GM13976 (cell line): ENCODE measurements at regions not wholly inside any gene's neighbourhood (a gene's known extent, or its start where the extent isn't known, plus 50 kb on each side); places are given as distances from the start of the nearest gene placed in this dataset.
"Not testable (repeated sequence)": the region's sequence is repeated elsewhere in the genome, so short reads cannot be mapped to it uniquely, and the experiment has no call there.

ENCODE experiments used
- DNase-seq: peaks from one replicate; pipeline ENCODE4 v3.0.0; 2012; ENCODE audit warnings: low spot score
- in situ Hi-C: fragments of 300-500 bp; cut with MboI; formaldehyde crosslinking; loops from one replicate; pipeline ENCODE4 v1.12.0; 2022; ENCODE audit warnings: low sequenced_read_pairs, mixed read lengths, inconsistent platforms; ENCODE audit not compliant: unreplicated experiment
- TF ChIP-seq, protein P1 (sequence below): IDR thresholded peaks from 2 replicates; pipeline ENCODE4 v1.5.1; 2012; ENCODE audit warnings: borderline replicate concordance, mild to moderate bottlenecking; ENCODE audit not compliant: insufficient read depth; ENCODE audit errors: extremely low read depth, missing control alignments, control extremely low read depth

DNA sequence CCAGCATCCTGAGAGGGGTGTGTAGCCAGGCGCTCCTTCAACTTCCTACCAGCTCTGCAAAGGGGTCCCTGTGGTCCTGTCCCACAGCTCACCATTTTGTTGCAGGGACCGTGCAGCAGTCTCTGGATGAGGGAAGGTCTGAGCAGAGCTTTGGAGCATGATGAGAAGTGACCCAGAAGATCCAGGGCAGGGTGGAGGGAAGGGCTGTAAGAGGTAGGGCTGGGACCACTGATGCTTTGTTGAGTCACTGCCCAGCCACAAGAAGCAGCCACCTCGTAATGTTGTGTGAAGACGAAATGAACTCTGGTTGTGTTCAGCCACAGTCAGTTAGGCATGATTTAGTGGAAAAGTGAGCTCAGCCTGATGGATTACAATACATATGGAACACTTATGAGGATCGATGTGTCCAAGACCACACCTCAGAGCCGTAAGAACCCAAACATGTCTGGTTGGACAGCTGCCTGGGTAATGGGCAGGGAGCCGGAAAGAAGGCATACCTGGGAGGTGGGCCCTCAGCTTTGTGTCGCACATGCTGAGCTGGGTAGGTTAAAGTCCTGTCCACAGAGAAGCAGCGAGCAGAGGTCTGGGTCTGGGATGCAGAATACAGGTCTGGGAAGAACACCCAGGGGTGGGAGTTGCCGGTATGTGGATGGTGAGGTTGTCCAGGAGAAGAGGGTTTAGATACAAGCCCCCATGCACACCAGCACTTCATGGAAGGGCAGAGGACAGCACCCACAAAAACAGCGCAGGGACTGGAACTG lies 250.1 kb downstream of the GADD45G start:
- TF ChIP-seq, protein P1, sequence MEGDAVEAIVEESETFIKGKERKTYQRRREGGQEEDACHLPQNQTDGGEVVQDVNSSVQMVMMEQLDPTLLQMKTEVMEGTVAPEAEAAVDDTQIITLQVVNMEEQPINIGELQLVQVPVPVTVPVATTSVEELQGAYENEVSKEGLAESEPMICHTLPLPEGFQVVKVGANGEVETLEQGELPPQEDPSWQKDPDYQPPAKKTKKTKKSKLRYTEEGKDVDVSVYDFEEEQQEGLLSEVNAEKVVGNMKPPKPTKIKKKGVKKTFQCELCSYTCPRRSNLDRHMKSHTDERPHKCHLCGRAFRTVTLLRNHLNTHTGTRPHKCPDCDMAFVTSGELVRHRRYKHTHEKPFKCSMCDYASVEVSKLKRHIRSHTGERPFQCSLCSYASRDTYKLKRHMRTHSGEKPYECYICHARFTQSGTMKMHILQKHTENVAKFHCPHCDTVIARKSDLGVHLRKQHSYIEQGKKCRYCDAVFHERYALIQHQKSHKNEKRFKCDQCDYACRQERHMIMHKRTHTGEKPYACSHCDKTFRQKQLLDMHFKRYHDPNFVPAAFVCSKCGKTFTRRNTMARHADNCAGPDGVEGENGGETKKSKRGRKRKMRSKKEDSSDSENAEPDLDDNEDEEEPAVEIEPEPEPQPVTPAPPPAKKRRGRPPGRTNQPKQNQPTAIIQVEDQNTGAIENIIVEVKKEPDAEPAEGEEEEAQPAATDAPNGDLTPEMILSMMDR, result no peak
- in situ Hi-C loops, result no loop called here
- no peak for DNase-seq

DNA sequence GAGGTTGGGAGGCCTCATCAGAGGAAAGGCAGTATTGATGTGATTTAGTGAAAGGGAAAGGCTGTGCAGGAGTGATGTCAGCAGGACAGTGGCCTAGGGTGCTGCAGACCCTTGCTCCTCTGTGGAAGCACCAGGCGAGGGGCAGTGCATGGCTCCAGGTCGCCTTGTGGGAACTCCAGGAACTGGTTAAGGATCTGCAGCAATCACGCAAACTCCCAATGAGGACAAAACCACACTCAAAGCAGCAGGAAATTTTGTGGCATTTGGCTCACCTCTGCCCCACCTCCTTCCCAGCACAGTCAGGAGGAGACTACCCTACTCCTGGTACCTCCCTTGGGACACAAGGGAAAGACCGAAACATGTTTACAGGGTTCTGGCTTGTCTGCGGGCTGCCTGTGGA lies 251.5 kb downstream of the GADD45G start:
- DNase-seq, in situ Hi-C loops: not testable (repeated sequence)

DNA sequence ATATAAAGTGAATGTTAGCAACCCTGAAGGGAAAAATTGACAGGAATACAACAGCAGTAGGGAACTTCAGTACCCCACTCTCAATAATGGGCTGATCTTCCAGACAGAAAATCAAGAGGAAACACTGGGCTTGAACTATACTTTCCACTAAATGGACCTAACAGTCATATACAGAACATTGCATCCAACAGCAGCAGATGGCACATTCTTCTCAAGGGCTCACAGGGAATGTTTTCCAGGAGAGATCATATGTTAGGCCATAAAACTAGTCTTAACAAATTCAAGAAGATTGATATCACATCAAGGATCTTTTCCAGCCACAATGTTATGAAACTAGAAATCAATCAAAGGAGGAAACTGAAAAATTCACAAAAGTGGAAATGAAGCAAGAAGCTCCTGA lies 252.1 kb downstream of the GADD45G start:
- DNase-seq, in situ Hi-C loops: not testable (repeated sequence)

DNA sequence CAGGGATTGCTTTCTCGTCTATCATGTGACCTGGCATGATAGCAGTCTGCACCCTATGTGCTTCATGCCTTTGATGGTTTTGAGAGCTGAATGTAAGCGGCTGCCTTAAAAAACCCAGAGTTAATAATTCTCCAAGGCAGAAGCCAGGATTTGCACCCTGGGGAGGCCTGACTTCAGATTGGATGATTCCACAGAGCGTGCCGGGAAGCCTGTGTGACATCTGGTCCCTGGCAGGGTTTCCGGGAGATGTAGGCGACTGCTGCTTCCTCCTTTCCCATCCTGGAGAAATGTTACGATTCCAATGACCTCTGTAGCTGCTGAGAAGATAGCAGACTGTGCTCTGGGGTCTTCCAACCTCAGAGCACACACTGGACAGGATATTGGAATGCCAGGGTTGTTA lies 255.0 kb downstream of the GADD45G start:
- in situ Hi-C loops, result loop anchor here (10.0 kb wide), 1 partner anchor 65 kb away; no protein-coding TSS in a partner anchor
- DNase-seq, result not testable (repeated sequence)

DNA sequence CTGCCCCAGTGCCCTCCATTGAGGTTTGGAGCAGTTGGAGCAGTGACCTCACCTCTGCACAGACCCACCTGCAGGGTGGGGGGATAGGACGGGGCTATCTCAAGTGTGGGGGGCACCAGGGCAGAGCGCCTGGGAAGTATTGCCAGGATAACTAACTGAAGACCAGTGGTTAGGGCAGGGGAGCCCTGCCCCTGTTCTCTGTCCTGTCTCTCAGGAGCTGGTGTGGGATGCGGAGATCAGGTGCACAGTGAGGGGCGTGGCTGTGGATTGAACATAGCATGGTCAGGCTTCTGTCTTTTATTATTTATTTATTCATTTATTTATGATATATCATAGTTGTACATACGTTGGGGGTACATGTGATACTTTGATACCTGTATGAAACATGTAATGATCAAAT lies 256.6 kb downstream of the GADD45G start:
- DNase-seq, result not testable (repeated sequence)
- in situ Hi-C loops, result loop anchor here (10.0 kb wide), 1 partner anchor 63 kb away; no protein-coding TSS in a partner anchor

DNA sequence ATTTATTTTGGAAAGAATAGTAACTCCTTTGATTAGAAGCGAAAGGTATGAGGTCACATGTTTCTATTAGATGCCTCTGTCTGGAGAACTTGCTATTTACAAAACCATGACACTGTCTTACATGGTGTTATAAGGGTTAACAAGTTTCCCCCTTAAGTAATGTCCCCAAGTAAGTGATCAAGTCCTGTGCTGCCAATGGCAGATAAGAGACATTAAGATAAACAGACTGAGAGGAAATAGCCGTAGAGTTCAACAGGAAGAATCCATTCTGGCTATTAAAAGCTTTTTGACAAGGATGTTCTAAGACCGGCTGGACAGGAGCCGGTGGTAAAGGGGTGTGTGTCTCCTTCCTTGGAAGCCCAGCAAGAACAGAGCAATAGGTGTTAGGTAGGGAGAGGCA lies 257.5 kb downstream of the GADD45G start:
- no peak for DNase-seq
- in situ Hi-C loops, result loop anchor here (10.0 kb wide), 1 partner anchor 62 kb away; no protein-coding TSS in a partner anchor
- TF ChIP-seq, protein P1, result no peak

DNA sequence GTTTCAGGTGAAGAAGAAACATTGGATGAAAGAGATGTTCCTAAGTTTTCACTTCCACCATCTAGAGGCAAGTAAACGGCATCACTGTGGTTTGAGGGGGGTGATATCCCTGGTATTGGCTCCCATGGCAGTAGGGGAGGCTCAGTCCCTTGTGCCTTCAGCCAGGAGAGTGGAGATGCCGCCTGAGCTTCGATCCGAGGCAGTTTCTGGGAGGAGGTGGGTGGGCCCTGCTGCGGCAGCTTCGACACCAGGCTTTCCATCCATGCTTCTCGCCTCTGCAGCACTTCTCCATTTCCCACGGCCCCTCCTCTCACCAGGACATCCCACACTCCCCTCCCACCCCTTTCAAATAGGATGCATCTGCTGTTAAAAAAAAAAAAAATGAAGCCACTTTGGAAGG lies 258.3 kb downstream of the GADD45G start:
- no peak for DNase-seq
- in situ Hi-C loops, result loop anchor here (10.0 kb wide), 1 partner anchor 62 kb away; no protein-coding TSS in a partner anchor
- TF ChIP-seq, protein P1, result no peak

DNA sequence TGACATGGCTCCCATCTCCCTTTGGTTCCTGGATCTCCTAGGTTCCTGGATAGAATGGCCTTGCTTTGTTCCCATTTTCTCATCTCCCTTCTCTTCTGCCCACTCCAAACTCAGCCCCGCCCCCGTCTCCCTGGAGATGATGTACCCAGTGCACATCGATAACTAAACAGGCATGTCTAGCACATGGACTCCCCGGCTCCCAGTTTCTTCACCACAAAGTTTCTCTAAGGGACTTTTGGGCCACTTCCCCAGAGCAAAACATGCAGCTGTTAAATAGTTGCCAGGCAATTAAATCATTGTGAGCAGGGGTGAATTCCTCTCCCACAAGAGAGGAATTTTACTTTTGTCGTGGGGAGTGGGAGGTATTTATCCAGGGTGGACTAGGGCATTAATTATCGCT lies 259.0 kb downstream of the GADD45G start:
- in situ Hi-C loops, result loop anchor here (10.0 kb wide), 1 partner anchor 61 kb away; no protein-coding TSS in a partner anchor
- no peak for DNase-seq
- TF ChIP-seq, protein P1, result no peak

DNA sequence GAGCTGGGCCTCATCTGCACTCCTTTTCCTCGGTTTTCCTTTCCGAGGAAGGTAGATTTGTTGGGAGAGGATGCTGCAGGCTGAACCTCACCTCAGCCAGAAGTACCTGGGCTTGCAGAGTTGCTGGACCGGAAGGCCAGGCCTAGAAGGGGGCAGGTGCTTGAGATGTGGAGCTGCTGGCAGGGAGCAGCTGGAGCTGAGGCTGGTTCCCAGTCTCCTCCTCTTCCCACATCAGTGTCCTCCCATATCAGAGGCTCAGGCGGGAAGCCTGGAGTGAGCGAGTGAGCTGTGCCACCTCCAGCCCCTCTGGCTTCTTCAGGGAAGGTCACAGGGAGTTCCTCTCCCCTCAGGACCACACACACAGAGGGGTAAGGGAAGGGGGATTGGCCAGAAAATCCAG lies 259.4 kb downstream of the GADD45G start:
- DNase-seq, result no peak
- TF ChIP-seq, protein P1, result no peak
- in situ Hi-C loops, result loop anchor here (10.0 kb wide), 1 partner anchor 61 kb away; no protein-coding TSS in a partner anchor
